HepG2 (cell line): ENCODE measurements at regions not wholly inside any gene's neighbourhood (a gene's known extent, or its start where the extent isn't known, plus 50 kb on each side); places are given as distances from the start of the nearest gene placed in this dataset.

Experiments used
- JUNB ChIP-seq: sonication (generic); formaldehyde crosslinking; IDR thresholded peaks from 2 replicates; pipeline ENCODE4 v1.8.0; 2022; ENCODE audit warnings: missing genetic modification reagents, mild to moderate bottlenecking, borderline replicate concordance
- NCOA1 ChIP-seq: sonication (generic); formaldehyde crosslinking; IDR thresholded peaks from 2 replicates; pipeline ENCODE4 v1.9.0; 2021; ENCODE audit warnings: missing genetic modification reagents
- NFYB ChIP-seq: sonication (generic); formaldehyde crosslinking; IDR thresholded peaks from 2 replicates; pipeline ENCODE4 v1.4.0; 2020; ENCODE audit warnings: missing genetic modification reagents
- PAX8 ChIP-seq: sonication (generic); formaldehyde crosslinking; IDR thresholded peaks from 2 replicates; pipeline ENCODE4 v1.8.0; 2022; ENCODE audit warnings: mild to moderate bottlenecking, missing genetic modification reagents, borderline replicate concordance
- RBFOX2 ChIP-seq: fragments of 200-400 bp; formaldehyde crosslinking; IDR thresholded peaks from 2 replicates; pipeline ENCODE4 v1.6.1; 2017; ENCODE audit warnings: low read depth, mild to moderate bottlenecking, low read length
- SMARCC2 ChIP-seq: fragments of 450-650 bp; IDR thresholded peaks from 2 replicates; pipeline ENCODE4 v1.6.1; 2017; ENCODE audit warnings: antibody characterized with exemption, mild to moderate bottlenecking
- SSRP1 ChIP-seq: IDR thresholded peaks from 2 replicates; pipeline ENCODE4 v1.6.1; 2016; ENCODE audit warnings: control low read depth
- TAF1 ChIP-seq: sonication (generic); formaldehyde crosslinking; IDR thresholded peaks from 2 replicates; pipeline ENCODE4 v1.4.0; 2020; ENCODE audit warnings: missing genetic modification reagents
- ZNF160 ChIP-seq: sonication (generic); formaldehyde crosslinking; IDR thresholded peaks from 2 replicates; pipeline ENCODE4 v1.8.0; 2022; ENCODE audit warnings: mild to moderate bottlenecking, inconsistent platforms, missing genetic modification reagents
- ZNF205 ChIP-seq: IDR thresholded peaks from 2 replicates; pipeline ENCODE4 v1.6.1; 2018; ENCODE audit warnings: missing biosample characterization, missing genetic modification reagents
- ZNF367 ChIP-seq: sonication (generic); formaldehyde crosslinking; IDR thresholded peaks from 2 replicates; pipeline ENCODE4 v1.4.0; 2020; ENCODE audit warnings: missing genetic modification reagents, borderline replicate concordance
- ZNF460 ChIP-seq: sonication (generic); formaldehyde crosslinking; IDR thresholded peaks from 2 replicates; pipeline ENCODE4 v1.5.1; 2020; ENCODE audit warnings: missing genetic modification reagents, mild to moderate bottlenecking, borderline replicate concordance
- ZNF598 ChIP-seq: sonication (generic); formaldehyde crosslinking; IDR thresholded peaks from 2 replicates; pipeline ENCODE4 v1.5.1; 2020; ENCODE audit warnings: mild to moderate bottlenecking, missing genetic modification reagents, borderline replicate concordance
- ZNF782 ChIP-seq: sonication (generic); formaldehyde crosslinking; IDR thresholded peaks from 2 replicates; pipeline ENCODE4 v1.4.0; 2020; ENCODE audit warnings: missing genetic modification reagents, mild to moderate bottlenecking, borderline replicate concordance
- ZNF790 ChIP-seq: sonication (generic); formaldehyde crosslinking; IDR thresholded peaks from 2 replicates; pipeline ENCODE4 v1.8.0; 2022; ENCODE audit warnings: missing genetic modification reagents, mild to moderate bottlenecking, borderline replicate concordance
- TF ChIP-seq, protein P1 (sequence below): IDR thresholded peaks from 2 replicates; pipeline ENCODE4 v1.4.0; 2020; ENCODE audit warnings: mild to moderate bottlenecking, missing genetic modification reagents
- TF ChIP-seq, protein P2 (sequence below): sonication (generic); formaldehyde crosslinking; IDR thresholded peaks from 2 replicates; pipeline ENCODE4 v1.4.0; 2020; ENCODE audit warnings: missing genetic modification reagents
- TF ChIP-seq, protein P3 (sequence below): sonication (generic); formaldehyde crosslinking; IDR thresholded peaks from 2 replicates; pipeline ENCODE4 v1.8.0; 2022; ENCODE audit warnings: mild to moderate bottlenecking, missing genetic modification reagents, borderline replicate concordance
- TF ChIP-seq, protein P4 (sequence below): IDR thresholded peaks from 2 replicates; pipeline ENCODE4 v1.6.1; 2012; ENCODE audit warnings: low read length, improper control_type of control experiment
- TF ChIP-seq, protein P5 (sequence below): IDR thresholded peaks from 2 replicates; pipeline ENCODE4 v1.6.1; 2016

DNA sequence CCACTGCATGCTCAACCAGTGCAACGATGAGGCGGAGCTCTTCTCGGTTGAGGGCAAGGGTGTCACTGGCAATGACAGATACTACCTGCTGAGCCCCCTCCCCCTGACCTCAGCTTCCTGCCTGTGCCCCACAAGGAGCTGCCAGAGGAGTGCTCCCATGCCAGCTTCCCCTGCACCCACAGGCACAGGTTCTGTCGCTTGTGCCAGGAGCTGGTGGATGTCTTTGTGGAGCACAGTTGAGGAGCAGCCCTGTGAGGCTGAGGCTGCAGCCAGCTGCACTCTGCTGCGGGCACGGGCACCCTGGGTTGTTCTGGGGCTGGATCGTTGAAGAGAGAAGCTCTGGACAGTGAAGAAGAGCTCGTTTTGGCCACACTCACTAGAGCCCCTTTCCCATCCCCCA lies 165.3 kb upstream of the ZNF267 start (continued):
- TF ChIP-seq ZNF782 = no peak
- TF ChIP-seq SMARCC2 = no peak
- TF ChIP-seq ZNF160 (CRISPR knock-in tag) = no peak
- no peak for TF ChIP-seq JUNB (CRISPR knock-in tag)
- no peak for TF ChIP-seq NCOA1 (CRISPR knock-in tag)
- TF ChIP-seq ZNF790 (CRISPR knock-in tag) = no peak
- TF ChIP-seq, protein P1, sequence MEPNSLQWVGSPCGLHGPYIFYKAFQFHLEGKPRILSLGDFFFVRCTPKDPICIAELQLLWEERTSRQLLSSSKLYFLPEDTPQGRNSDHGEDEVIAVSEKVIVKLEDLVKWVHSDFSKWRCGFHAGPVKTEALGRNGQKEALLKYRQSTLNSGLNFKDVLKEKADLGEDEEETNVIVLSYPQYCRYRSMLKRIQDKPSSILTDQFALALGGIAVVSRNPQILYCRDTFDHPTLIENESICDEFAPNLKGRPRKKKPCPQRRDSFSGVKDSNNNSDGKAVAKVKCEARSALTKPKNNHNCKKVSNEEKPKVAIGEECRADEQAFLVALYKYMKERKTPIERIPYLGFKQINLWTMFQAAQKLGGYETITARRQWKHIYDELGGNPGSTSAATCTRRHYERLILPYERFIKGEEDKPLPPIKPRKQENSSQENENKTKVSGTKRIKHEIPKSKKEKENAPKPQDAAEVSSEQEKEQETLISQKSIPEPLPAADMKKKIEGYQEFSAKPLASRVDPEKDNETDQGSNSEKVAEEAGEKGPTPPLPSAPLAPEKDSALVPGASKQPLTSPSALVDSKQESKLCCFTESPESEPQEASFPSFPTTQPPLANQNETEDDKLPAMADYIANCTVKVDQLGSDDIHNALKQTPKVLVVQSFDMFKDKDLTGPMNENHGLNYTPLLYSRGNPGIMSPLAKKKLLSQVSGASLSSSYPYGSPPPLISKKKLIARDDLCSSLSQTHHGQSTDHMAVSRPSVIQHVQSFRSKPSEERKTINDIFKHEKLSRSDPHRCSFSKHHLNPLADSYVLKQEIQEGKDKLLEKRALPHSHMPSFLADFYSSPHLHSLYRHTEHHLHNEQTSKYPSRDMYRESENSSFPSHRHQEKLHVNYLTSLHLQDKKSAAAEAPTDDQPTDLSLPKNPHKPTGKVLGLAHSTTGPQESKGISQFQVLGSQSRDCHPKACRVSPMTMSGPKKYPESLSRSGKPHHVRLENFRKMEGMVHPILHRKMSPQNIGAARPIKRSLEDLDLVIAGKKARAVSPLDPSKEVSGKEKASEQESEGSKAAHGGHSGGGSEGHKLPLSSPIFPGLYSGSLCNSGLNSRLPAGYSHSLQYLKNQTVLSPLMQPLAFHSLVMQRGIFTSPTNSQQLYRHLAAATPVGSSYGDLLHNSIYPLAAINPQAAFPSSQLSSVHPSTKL (CRISPR knock-in tag) = no peak
- TF ChIP-seq, protein P2, sequence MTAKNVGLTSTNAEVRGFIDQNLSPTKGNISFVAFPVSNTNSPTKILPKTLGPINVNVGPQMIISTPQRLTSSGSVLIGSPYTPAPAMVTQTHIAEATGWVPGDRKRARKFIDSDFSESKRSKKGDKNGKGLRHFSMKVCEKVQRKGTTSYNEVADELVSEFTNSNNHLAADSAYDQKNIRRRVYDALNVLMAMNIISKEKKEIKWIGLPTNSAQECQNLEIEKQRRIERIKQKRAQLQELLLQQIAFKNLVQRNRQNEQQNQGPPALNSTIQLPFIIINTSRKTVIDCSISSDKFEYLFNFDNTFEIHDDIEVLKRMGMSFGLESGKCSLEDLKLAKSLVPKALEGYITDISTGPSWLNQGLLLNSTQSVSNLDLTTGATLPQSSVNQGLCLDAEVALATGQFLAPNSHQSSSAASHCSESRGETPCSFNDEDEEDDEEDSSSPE = no peak
- TF ChIP-seq TAF1 (CRISPR knock-in tag) = no peak
- TF ChIP-seq, protein P3, sequence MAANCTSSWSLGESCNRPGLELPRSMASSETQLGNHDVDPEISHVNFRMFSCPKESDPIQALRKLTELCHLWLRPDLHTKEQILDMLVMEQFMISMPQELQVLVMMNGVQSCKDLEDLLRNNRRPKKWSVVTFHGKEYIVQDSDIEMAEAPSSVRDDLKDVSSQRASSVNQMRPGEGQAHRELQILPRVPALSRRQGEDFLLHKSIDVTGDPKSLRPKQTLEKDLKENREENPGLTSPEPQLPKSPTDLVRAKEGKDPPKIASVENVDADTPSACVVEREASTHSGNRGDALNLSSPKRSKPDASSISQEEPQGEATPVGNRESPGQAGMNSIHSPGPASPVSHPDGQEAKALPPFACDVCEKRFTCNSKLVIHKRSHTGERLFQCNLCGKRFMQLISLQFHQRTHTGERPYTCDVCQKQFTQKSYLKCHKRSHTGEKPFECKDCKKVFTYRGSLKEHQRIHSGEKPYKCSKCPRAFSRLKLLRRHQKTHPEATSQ (CRISPR knock-in tag) = no peak
- TF ChIP-seq PAX8 (CRISPR knock-in tag) = no peak
- TF ChIP-seq, protein P4, sequence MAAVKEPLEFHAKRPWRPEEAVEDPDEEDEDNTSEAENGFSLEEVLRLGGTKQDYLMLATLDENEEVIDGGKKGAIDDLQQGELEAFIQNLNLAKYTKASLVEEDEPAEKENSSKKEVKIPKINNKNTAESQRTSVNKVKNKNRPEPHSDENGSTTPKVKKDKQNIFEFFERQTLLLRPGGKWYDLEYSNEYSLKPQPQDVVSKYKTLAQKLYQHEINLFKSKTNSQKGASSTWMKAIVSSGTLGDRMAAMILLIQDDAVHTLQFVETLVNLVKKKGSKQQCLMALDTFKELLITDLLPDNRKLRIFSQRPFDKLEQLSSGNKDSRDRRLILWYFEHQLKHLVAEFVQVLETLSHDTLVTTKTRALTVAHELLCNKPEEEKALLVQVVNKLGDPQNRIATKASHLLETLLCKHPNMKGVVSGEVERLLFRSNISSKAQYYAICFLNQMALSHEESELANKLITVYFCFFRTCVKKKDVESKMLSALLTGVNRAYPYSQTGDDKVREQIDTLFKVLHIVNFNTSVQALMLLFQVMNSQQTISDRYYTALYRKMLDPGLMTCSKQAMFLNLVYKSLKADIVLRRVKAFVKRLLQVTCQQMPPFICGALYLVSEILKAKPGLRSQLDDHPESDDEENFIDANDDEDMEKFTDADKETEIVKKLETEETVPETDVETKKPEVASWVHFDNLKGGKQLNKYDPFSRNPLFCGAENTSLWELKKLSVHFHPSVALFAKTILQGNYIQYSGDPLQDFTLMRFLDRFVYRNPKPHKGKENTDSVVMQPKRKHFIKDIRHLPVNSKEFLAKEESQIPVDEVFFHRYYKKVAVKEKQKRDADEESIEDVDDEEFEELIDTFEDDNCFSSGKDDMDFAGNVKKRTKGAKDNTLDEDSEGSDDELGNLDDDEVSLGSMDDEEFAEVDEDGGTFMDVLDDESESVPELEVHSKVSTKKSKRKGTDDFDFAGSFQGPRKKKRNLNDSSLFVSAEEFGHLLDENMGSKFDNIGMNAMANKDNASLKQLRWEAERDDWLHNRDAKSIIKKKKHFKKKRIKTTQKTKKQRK = no peak
- TF ChIP-seq ZNF205 (CRISPR knock-in tag) = no peak
- TF ChIP-seq SSRP1 (CRISPR knock-in tag) = 0 out of 2 replicates have a peak, but pooled peaks have one; percentile 7
- TF ChIP-seq ZNF367 (CRISPR knock-in tag) = no peak
- no peak for TF ChIP-seq ZNF460 (CRISPR knock-in tag)
- TF ChIP-seq RBFOX2 = 0 out of 2 replicates have a peak, but pooled peaks have one; percentile 46
- no peak for TF ChIP-seq ZNF598 (CRISPR knock-in tag)
- TF ChIP-seq, protein P5, sequence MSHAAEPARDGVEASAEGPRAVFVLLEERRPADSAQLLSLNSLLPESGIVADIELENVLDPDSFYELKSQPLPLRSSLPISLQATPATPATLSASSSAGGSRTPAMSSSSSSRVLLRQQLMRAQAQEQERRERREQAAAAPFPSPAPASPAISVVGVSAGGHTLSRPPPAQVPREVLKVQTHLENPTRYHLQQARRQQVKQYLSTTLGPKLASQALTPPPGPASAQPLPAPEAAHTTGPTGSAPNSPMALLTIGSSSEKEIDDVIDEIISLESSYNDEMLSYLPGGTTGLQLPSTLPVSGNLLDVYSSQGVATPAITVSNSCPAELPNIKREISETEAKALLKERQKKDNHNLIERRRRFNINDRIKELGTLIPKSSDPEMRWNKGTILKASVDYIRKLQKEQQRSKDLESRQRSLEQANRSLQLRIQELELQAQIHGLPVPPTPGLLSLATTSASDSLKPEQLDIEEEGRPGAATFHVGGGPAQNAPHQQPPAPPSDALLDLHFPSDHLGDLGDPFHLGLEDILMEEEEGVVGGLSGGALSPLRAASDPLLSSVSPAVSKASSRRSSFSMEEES = no peak
- TF ChIP-seq NFYB = no peak
